Natural killer cell treated with Interleukin-12 subunit alpha and Interleukin-12 subunit beta and Interleukin-15 and Interleukin-18, amount 100 ng/mL, for 72 hours (primary cell): ENCODE measurements at regions not wholly inside any gene's neighbourhood (a gene's known extent, or its start where the extent isn't known, plus 50 kb on each side); places are given as distances from the start of the nearest gene placed in this dataset.

Experiments
- ATAC-seq, 2 donors: fragments of 150-1000 bp; cut with Tn5 transposase in 1 of 2; sonication (Bioruptor Pico), chemical (Tn5 transposase) in 1 of 2; 2 replicates each; pipeline ENCODE4 v1.10.0; 2021
- DNase-seq: peaks from one replicate; pipeline ENCODE4 v3.0.0; 2022; ENCODE audit warnings: low spot score
- H3K27ac Mint-ChIP-seq, 2 donors: 1 replicate in 1 of 2; 2 replicates in 1 of 2; pipeline ENCODE4 v1.8.0; 2022; ENCODE audit warnings: mixed read lengths in 2 of 2, mild to moderate bottlenecking in 1 of 2, moderate library complexity in 1 of 2
- H3K27me3 Mint-ChIP-seq, 2 donors: 1 replicate in 1 of 2; 2 replicates in 1 of 2; pipeline ENCODE4 v1.8.0; 2022; ENCODE audit warnings: mixed read lengths in 2 of 2
- H3K36me3 Mint-ChIP-seq: one replicate; pipeline ENCODE4 v1.8.0; 2022; ENCODE audit warnings: mixed read lengths
- H3K4me1 Mint-ChIP-seq, 2 donors: 1 replicate in 1 of 2; 2 replicates in 1 of 2; pipeline ENCODE4 v1.8.0; 2022; ENCODE audit warnings: low read depth in 2 of 2, mixed read lengths in 2 of 2, mild to moderate bottlenecking in 1 of 2
- H3K4me3 Mint-ChIP-seq: one replicate; pipeline ENCODE4 v1.8.0; 2022; ENCODE audit warnings: mixed read lengths
- H3K9me3 Mint-ChIP-seq: 2 replicates; pipeline ENCODE4 v1.8.0; 2022; ENCODE audit warnings: mixed read lengths

DNA sequence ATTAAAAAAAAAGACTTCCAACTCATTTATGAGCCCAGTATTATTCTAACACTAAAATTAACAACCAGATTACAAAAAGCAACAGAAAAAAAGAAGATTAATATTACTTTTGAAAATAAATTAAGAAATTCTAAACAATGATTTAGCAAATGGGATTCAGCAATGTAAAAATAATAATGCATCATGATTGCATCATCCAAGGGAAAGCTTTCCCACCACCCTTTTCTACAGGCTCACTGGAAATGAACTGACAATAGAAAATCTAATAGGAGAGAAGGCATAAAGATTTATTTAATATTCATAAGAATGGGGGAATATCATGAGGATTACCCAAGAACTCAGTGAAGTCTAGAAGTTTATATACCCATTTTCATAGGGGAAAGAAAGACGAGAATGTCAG lies 1671.9 kb downstream of the NCAM2 start:
- Mint-ChIP-seq H3K4me3 (no peak overlapping the region), H3K27ac (no peak overlapping the region), H3K27me3 (no peaks in the 10 kb centered on the region), H3K9me3 (peaks cover 20% of the 10 kb centered on the region), H3K36me3 (peaks cover 12% of the 10 kb centered on the region), H3K4me1 (no peaks in the 10 kb centered on the region)
- no peak for DNase-seq
- ATAC-seq, result no peak

GRCh38 chr21:22679207-22679606 lies 1681.0 kb downstream of the NCAM2 start:
- H3K4me1 Mint-ChIP-seq, result no peaks in the 10 kb centered on the region
- H3K36me3 Mint-ChIP-seq, result peaks cover 5% of the 10 kb centered on the region
- H3K9me3 Mint-ChIP-seq, result peaks cover 12% of the 10 kb centered on the region
- DNase-seq (no peak), ATAC-seq (no peak)
- no peaks in the 10 kb centered on the region for H3K27me3 Mint-ChIP-seq
- H3K27ac Mint-ChIP-seq, result no peak overlapping the region
- H3K4me3 Mint-ChIP-seq, result no peak overlapping the region

DNA sequence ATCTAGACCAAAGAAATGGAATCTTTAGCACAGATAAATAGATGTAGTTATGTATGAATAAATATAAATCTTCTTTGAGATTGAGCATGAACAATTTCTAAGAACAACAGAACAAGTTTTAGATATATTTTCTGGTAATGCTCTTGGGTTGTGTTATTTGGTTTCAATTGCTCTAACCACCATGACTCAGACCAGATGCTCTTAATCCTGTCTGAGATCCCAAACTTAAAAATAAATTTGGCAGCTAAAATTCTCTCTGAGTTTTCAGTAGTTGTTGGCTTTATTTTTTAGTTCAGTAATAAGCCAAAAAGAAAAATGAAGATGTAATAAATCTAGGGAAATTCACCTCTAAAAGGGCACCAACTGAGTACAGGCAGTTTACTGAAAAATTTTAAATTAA lies 1693.4 kb downstream of the NCAM2 start:
- H3K4me1 Mint-ChIP-seq, result no peaks in the 10 kb centered on the region
- peaks cover 27% of the 10 kb centered on the region for H3K9me3 Mint-ChIP-seq
- ATAC-seq (no peak), DNase-seq (no peak)
- H3K27me3 Mint-ChIP-seq, result no peaks in the 10 kb centered on the region
- H3K27ac Mint-ChIP-seq, result no peak overlapping the region
- H3K36me3 Mint-ChIP-seq, result peaks cover 24% of the 10 kb centered on the region
- H3K4me3 Mint-ChIP-seq, result no peak overlapping the region

- Mint-ChIP-seq H3K27ac (no peak overlapping the region), H3K9me3 (peaks cover 14% of the 10 kb centered on the region), H3K27me3 (no peaks in the 10 kb centered on the region), H3K4me1 (no peaks in the 10 kb centered on the region), H3K36me3 (no peaks in the 10 kb centered on the region), H3K4me3 (no peak overlapping the region)
- DNase-seq (no peak), ATAC-seq (no peak)
Observed at GRCh38 chr21:22703521-22703920, 1705.3 kb downstream of the NCAM2 start.

- Mint-ChIP-seq H3K36me3 (no peaks in the 10 kb centered on the region), H3K4me1 (no peaks in the 10 kb centered on the region)
- no peak for DNase-seq
Observed at GRCh38 chr21:22710721-22711120, 1712.5 kb downstream of the NCAM2 start.

GRCh38 chr21:22711636-22712035 lies 1713.4 kb downstream of the NCAM2 start:
- no peak for ATAC-seq
- H3K27me3 Mint-ChIP-seq, result no peaks in the 10 kb centered on the region
- peaks cover 24% of the 10 kb centered on the region for H3K9me3 Mint-ChIP-seq

More at GRCh38 chr21:22710721-22711120, 1712.5 kb downstream of the NCAM2 start:
- ATAC-seq, result no peak
- Mint-ChIP-seq H3K27ac (no peak overlapping the region), H3K9me3 (peaks cover 18% of the 10 kb centered on the region), H3K4me3 (no peak overlapping the region), H3K27me3 (no peaks in the 10 kb centered on the region)

DNA sequence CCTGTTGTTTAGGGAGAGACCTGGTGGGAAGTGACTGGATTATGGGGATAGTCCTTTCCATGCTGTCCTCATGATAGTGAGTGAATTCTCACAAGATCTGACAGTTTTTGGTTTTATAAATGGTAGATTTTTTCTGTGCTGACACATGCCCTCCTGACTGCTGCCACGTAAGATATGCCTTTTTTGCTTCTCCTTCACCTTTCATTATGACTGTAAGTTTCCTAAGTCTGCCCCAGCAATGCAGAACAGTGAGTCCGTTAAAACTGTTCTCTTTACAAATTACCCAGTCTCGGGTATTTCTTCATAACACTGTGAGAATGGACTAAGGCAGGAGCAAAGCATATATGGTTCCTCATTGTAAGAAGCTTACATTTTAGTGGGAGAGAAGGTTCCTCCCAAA lies 1727.2 kb downstream of the NCAM2 start:
- no peak for DNase-seq
- Mint-ChIP-seq H3K9me3 (no peaks in the 10 kb centered on the region), H3K27me3 (no peaks in the 10 kb centered on the region), H3K27ac (no peak overlapping the region), H3K36me3 (peaks cover 8% of the 10 kb centered on the region), H3K4me1 (no peaks in the 10 kb centered on the region), H3K4me3 (no peak overlapping the region)
- no peak for ATAC-seq

More at GRCh38 chr21:22711636-22712035, 1713.4 kb downstream of the NCAM2 start:
- no peaks in the 10 kb centered on the region for H3K4me1 Mint-ChIP-seq
- no peaks in the 10 kb centered on the region for H3K36me3 Mint-ChIP-seq
- no peak for DNase-seq
- no peak overlapping the region for H3K4me3 Mint-ChIP-seq
- H3K27ac Mint-ChIP-seq, result no peak overlapping the region

DNA sequence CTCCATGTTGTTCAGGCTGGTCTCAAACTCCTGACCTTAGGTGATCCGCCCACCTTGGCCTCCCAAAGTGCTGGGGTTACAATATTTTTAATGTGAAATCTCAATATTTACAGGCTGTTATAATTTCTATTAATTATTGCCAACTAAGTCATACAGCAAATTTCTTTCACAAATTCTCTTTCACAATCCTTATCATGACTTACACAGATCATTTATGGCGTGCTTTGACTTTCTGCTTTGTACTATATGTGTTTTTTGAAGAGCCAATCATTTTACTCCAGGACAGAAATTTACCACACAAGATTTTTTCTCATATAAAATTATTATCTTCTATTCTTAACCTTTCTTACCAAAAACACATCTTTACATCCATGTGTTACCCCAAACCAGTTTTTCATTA lies 1729.9 kb downstream of the NCAM2 start:
- Mint-ChIP-seq H3K4me3 (no peak overlapping the region), H3K27ac (no peak overlapping the region), H3K27me3 (no peaks in the 10 kb centered on the region), H3K36me3 (peaks cover 15% of the 10 kb centered on the region), H3K4me1 (no peaks in the 10 kb centered on the region), H3K9me3 (peaks cover 6% of the 10 kb centered on the region)
- ATAC-seq (no peak), DNase-seq (no peak)

GRCh38 chr21:22743085-22743484 lies 1744.9 kb downstream of the NCAM2 start:
- DNase-seq, result no peak
- H3K27ac Mint-ChIP-seq, result no peak overlapping the region
- ATAC-seq, result no peak
- H3K36me3 Mint-ChIP-seq, result no peaks in the 10 kb centered on the region
- H3K9me3 Mint-ChIP-seq, result peaks cover 11% of the 10 kb centered on the region
- H3K4me3 Mint-ChIP-seq, result no peak overlapping the region
- no peaks in the 10 kb centered on the region for H3K4me1 Mint-ChIP-seq
- no peaks in the 10 kb centered on the region for H3K27me3 Mint-ChIP-seq

DNA sequence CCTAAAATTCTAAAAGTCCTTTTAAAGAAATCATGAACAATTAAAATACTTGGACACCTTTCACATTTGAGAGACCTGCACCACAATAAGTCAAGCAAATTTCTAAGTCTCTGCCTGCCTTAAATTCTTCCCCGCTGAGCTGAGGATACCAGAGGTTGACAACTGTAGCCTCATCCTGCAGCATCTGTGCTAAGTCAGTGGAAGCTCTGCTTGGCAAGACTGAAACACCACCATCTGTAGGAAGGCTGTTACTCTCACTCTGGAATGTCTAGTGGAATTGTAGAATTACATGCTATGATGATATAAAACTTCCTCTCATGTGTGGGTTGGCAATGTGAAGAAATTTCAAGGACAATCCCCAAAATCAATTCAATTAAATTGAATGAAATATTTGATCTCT lies 1756.5 kb downstream of the NCAM2 start:
- Mint-ChIP-seq H3K4me1 (no peaks in the 10 kb centered on the region), H3K4me3 (no peak overlapping the region), H3K27ac (no peak overlapping the region), H3K27me3 (no peaks in the 10 kb centered on the region), H3K36me3 (no peaks in the 10 kb centered on the region), H3K9me3 (no peaks in the 10 kb centered on the region)
- no peak for ATAC-seq
- no peak for DNase-seq

DNA sequence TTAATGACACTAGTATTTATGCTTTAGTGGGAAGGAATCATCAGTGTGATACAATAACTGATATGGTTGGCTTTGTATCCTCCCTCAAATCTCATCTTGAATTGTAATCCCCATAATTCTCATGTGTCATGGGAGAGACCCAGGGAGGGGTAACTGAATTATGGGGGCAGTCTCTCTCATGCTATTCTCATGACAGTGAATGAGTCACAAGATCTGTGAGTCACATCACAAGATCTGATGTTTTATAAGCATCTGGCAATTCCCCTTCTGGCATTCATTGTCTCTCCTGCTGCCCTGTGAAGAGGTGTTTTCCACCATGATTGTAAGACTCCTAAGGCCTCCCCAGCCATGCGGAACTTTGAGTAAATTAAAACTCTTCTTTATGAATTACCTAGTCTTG lies 1760.3 kb downstream of the NCAM2 start:
- Mint-ChIP-seq H3K9me3 (no peaks in the 10 kb centered on the region), H3K4me3 (no peak overlapping the region), H3K27me3 (no peaks in the 10 kb centered on the region), H3K27ac (no peak overlapping the region), H3K36me3 (no peaks in the 10 kb centered on the region), H3K4me1 (no peaks in the 10 kb centered on the region)
- DNase-seq (no peak), ATAC-seq (no peak)

GRCh38 chr21:22762463-22762862 lies 1764.3 kb downstream of the NCAM2 start:
- no peak for ATAC-seq
- no peak for DNase-seq
- H3K27ac Mint-ChIP-seq, result no peak overlapping the region
- H3K4me3 Mint-ChIP-seq, result no peak overlapping the region
- H3K27me3 Mint-ChIP-seq, result no peaks in the 10 kb centered on the region
- no peaks in the 10 kb centered on the region for H3K4me1 Mint-ChIP-seq
- H3K36me3 Mint-ChIP-seq, result no peaks in the 10 kb centered on the region
- no peaks in the 10 kb centered on the region for H3K9me3 Mint-ChIP-seq

- ATAC-seq (no peak), DNase-seq (no peak)
- Mint-ChIP-seq H3K36me3 (no peaks in the 10 kb centered on the region), H3K9me3 (no peaks in the 10 kb centered on the region), H3K4me1 (no peaks in the 10 kb centered on the region), H3K4me3 (no peak overlapping the region), H3K27me3 (no peaks in the 10 kb centered on the region), H3K27ac (no peak overlapping the region)
Observed at GRCh38 chr21:22763442-22763841, 1765.2 kb downstream of the NCAM2 start.

DNA sequence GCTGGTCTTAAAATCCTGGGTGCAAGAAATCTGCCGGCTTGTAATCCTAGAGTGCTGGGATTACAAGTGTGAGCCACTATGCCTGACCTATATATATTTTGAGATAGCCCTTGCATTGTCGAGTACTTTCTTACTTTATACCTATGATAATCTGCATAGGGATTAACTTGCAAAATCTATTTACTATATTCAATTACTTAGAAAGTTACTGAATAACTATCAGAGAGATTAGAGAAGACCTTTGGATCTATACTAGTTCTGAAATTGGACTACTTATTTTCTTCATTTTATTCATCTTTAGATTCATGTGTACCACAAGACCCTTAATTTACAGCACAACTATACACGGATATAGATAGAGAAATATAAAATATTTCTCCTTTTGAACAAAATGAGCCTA lies 1766.0 kb downstream of the NCAM2 start:
- H3K36me3 Mint-ChIP-seq, result no peaks in the 10 kb centered on the region
- H3K4me1 Mint-ChIP-seq, result no peaks in the 10 kb centered on the region
- H3K9me3 Mint-ChIP-seq, result no peaks in the 10 kb centered on the region
- H3K27ac Mint-ChIP-seq, result no peak overlapping the region
- ATAC-seq (no peak), DNase-seq (no peak)
- H3K4me3 Mint-ChIP-seq, result no peak overlapping the region
- no peaks in the 10 kb centered on the region for H3K27me3 Mint-ChIP-seq

DNA sequence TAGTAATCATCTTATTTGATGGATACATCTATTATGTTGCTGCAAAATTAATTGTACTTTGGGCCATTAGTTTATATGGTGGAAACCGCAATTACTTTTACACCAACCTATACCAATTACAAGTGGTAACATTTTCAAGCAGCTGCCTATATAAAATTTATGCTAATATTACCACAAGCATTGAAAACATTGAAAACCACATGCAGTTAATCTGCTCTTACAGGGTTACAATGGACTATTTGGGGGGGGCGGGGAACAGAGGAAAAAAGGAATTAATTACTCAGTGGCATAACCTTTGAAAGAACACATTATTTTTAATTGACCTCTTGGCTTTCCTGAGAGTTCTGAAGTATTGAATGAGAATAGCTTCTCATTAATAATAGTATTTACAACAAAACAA lies 1793.2 kb downstream of the NCAM2 start:
- Mint-ChIP-seq H3K4me1 (no peaks in the 10 kb centered on the region), H3K36me3 (no peaks in the 10 kb centered on the region), H3K27ac (no peak overlapping the region), H3K27me3 (no peaks in the 10 kb centered on the region), H3K9me3 (no peaks in the 10 kb centered on the region), H3K4me3 (no peak overlapping the region)
- ATAC-seq, result no peak
- no peak for DNase-seq
